ENCODE measurements at regions not wholly inside any gene's neighbourhood (a gene's known extent, or its start where the extent isn't known, plus 50 kb on each side); places are given as distances from the start of the nearest gene placed in this dataset.

DNA sequence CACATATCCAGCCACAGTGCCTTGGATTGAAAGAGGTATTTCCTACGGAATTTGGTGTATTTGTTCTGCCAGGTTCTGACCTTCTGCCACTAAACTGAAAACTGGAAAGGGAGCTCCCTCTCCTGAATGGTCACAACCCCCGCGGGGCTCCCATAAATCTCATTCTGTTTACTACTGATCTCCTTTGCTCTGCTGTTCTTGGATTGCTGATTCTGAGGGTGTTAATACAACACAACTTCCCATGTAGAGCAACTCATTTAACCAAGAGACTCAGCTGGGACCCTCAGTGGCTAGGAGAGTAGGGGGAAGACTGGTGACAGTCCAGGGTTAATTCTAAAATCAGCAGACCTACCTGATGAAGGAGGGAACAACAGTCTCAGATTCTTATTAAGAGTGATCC lies 662.9 kb downstream of the INHBA start:
- no peak for DNase-seq (ENCODE audit: low read depth in 2 of 2)

DNA sequence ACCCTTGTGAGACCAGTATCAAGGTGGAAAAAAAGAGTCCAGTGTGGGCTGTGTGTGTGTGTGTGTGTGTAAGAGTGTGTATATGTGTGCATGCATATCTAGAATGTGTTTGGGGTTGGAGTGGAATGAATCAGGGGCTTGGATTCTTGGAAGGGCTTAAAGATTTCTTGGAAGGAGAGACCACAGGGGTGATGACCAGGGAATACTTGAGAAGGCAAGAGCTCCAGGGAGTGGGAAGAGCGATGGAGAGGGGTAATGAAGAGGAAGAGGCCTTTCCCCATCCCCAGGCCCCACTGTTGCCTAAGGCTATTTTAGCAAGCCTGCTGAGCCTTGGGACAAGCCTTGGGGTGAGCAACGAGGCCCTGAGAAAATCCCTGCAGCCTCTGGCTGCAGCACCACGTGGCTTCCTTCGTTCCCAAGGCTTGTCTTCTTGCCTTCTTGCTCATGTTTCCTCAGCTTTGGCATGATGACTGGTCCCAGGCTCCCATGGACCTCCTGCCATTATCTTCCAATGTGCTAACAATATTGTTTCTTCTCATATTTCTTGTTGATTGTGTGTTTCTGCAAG lies 663.4 kb downstream of the INHBA start:
- DNase-seq (ENCODE audit: low read depth in 2 of 2) = no peak

DNA sequence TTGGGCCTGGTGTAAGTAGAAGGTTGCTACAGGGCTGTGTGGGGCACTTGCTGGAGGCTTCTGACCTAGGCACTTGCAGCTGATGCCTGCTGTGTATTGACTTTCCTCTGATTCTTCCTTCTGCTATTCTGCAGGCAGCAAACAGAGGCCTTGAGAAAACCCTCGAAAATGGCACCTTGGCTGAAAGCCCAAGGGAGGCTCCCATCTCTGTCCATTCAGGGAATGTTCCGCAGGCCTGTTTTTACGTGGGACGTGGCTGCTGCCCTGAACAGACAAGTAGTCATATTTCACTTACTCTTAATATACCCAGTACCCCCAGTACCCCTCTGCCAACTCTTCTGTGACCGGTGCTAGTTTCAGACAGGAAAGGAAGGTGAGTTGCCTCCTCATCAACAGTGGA lies 664.7 kb downstream of the INHBA start:
- DNase-seq (ENCODE audit: low read depth in 2 of 2) = no peak

DNA sequence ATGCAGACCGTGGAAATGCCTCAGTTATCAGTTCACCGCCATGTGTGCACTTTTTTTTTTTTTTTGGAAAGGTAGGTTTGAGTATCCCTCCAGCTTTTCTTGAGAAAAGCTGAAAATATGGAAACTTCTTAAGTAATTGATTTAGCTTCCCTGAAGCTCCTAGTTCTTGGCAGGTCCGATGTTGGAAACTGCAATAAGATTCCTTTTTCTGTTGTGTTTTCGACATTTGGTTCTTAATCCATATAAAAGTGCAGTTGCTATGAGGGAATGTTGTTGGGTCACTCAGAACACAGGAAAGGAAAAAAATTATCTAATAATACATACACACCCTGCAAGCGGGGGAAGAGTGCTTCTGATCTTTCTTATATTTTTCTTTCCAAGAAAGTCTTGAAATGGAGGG lies 665.2 kb downstream of the INHBA start:
- DNase-seq (ENCODE audit: low read depth in 2 of 2) = no peak

DNA sequence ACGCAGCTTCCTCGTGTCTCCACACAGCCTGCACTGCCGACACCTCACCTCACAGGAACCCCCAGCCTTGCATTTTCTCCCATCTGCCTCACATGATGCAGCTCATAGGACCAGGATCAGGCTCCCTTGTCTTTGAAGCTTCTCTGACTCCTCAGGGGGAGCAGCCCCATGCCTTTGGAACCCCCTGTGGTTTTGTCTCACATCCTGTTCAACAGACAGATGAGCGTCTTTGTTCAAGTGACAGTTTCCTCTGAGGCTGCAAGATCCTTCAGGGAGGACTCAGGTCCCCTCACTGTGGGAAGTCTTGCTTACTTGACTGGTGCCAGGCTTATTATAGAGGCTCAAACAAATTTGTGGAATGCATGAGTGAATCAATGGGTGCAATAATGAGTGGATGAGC lies 667.1 kb downstream of the INHBA start:
- no peak for DNase-seq (ENCODE audit: low read depth in 2 of 2)

DNA sequence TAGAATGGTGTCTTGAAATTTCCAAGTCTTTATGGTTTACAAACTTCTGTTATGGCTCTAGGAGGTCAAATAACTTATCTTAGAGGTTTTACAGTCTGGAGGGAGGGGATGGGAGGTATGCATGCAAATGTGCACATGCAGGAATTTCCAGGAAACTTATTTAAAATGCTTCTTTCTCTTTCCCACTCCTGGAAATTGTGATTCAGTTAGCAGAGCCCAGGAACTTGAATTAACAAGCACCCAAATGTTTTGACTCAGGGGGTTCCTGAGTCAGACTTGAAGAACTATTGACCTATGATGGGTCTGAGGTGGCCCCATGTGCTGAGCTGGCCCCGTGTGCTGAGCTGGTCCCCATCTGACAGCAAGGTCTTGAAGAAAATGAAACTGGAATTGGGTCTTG lies 669.4 kb downstream of the INHBA start:
- DNase-seq (ENCODE audit: low read depth in 2 of 2) = no peak

DNA sequence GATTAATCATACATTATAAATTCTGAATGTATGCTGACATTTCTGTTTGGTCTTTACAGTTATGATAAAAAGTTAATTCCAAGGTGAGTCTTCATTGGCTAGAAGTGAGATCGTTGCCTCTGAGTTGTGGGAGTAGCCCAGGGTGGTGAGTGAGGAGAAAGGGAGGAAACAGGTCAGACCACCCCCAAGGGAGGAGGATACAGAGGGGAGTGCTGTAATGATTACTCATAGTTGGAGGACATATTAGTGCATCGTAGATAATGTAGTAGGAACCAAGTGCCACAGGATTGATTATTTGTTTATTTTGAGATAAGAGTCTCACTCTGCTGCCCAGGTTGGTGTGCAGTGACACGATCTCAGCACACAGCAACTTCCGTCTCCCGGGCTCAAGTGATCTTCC lies 672.2 kb downstream of the INHBA start:
- DNase-seq (ENCODE audit: low read depth in 2 of 2) = no peak

DNA sequence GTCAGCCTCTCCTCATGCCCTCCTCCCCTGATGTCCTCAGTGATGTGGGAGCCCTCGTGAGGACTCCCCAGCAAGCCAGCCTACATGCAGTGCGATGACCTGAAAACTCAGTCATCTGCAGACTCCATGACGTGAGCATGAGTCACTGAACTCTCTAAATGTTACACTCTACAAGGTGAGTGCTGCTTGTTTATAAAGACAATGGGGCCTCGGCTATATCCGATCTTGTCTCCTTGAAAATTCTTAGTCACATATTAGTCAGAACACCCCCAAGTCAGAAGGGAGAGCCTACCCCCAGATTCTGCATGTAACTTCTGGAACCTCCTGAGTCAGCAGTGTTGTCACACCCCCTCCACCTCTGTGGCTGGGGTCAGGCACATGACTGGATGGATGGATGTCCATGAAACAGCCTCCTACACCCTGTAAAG lies 673.8 kb downstream of the INHBA start:
- DNase-seq (ENCODE audit: low read depth in 2 of 2) = no peak

DNA sequence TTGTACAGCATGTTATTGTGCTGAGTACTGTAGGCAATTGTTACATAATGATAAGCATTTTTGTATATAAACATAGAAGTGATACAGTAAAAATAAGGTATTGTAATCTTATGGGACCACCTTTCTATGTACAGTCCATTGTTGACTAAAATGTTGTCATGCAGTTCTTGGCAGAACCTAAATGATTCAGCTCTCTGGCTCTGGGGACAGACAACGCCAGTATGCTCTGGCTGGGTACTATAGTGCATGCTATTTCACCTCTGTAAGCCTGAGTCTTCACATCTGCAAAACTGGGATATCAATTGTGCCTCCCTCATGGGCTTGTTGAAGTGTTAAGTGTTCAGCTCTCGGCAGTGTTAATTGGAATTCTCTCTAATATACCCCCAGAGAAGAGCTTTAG lies 674.3 kb downstream of the INHBA start:
- DNase-seq (ENCODE audit: low read depth in 2 of 2) = no peak

DNA sequence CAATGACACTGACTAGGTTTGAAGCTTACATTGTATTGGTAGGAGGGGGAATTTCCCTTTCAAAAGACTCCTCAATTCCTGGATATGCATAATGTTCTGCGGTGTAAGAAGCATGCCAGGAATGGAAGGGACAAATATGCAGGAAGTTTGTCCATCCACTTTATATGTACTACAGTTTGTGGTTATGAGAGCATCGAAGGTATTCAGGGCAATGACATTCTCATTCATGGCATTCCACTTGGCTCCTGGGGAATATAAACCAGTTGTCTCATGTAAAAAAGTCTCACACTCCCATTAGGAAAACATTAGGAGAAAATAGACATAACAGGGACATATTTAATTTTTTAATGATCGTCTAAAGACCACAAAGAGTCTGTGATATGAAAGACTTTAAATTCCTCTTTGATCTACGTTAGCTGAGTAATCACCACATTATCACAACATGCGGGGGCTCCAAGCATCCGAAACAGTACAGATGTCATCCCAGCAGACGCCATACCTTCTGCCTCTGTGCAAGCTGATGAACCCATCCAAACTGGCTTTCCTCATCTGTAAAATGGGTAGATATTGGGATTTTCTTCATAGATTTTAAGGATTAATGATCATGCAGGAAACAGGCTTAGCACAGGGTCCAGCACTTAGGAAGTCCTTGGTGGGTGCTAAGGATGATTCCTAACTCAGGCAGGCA lies 675.3 kb downstream of the INHBA start:
- DNase-seq (ENCODE audit: low read depth in 2 of 2) = no peak

DNA sequence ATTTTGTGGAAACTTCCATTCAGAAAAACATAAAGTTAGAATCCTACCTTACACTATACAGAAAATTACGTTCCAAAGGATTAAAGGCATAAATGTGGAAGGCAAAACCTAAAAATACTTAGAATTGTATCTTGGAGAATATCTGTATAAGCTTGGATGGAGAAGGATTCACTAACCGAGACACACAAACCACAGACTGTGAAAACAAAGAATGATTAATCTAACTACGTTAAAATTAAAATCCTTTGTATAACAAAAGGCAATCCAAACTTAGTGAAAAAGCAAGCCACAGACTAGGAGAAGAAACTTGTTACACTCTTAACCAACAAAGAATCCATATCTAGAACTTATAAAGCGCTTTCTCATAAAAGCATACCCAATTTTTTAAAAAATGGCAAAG lies 678.8 kb downstream of the INHBA start:
- no peak for DNase-seq (ENCODE audit: low read depth in 2 of 2)

DNA sequence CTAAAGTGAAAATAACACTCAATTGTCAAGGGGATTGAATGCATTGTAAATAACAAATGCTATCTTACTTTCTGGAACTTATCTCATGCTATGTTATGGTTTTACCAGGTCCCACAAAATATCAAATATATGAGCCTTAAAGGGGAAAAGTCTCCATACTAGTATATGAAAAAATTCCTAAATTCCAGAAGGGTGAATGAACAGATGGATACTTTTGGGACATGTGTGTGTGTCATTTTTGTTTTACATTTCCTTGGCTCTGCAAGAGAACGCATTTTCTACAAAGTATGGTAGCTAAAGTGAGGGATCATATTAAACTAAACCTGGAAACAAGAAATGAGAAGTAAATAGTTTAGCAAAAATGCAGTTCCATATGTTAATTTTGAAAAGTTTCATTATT lies 682.8 kb downstream of the INHBA start:
- no peak for DNase-seq (ENCODE audit: low read depth in 2 of 2)

DNA sequence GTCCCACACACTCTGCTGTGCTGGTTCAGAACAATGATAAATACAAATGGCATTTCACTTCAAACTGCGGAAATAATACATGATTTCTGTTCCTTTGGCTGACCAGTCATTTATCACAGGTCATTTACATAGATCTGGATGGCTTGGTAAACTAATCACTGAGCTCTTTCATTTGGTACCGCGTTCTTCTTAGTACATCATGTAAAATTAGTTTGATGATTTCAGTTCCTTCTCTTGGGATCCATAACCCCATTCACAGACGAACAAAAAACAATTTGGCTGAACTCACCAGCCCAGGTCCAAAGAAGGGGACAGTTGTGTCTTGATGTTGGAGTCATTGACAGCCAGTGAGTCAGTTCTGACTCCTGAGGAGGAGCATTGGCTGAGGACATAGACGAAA lies 689.8 kb downstream of the INHBA start:
- DNase-seq (ENCODE audit: low read depth in 2 of 2) = no peak

DNA sequence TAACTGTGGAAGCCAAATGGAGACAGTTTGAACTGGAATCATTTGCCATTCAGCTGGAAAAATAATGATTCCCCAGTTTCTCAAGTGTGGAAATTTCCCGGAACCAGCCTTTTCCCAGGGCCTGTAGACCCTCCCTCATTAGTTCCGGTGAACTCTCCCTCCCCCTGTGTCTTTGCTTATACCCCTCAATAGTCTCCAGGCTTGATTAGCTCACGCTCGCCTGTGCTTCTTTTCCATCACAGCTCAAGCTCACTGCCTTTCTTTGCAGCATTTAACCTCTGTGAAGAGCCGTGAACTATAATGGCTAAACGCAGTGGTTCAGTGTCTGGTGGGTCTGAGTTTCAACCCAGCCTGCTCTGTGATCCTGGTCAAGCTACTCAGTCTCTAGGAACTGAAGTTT lies 690.8 kb downstream of the INHBA start:
- DNase-seq (ENCODE audit: low read depth in 2 of 2) = no peak

DNA sequence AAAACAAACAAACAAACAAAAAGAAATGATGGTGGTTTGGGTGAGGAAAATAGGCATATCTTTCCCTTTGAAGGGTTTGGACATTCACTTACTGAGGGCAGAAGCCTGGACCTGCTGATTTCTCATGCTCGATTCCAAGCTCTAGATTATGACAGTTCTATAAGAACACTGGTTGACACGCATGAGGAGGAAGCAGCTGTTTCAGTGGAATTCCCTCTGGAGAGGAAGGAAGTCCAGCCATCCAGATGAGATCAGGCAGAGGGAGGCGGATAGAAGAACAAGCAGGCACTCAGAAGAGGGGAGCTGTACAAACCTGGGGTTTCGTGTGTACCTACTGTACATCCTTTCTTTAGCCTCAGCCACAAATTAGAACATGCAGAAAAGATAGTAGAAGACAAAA lies 691.9 kb downstream of the INHBA start:
- DNase-seq (ENCODE audit: low read depth in 2 of 2) = no peak

DNA sequence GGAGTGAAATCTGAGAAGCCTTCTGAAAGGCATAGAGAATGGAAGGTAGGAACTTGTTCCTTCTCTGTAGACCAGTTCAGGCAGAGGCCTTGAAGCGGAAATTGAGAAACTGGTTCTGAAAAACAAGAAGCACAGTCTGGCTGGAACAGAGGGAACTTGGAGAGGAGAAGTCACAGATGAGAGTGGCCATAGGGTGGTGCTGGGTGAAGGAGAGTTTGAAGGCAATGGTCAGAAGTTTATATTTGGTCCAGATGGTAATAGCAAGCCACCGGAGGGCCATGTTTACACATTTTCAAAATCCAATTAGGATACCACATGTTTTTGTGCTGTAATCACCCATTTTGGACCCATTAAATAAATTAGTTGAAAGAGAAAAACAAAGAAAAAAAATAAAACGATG lies 692.5 kb downstream of the INHBA start:
- DNase-seq (ENCODE audit: low read depth in 2 of 2) = no peak

DNA sequence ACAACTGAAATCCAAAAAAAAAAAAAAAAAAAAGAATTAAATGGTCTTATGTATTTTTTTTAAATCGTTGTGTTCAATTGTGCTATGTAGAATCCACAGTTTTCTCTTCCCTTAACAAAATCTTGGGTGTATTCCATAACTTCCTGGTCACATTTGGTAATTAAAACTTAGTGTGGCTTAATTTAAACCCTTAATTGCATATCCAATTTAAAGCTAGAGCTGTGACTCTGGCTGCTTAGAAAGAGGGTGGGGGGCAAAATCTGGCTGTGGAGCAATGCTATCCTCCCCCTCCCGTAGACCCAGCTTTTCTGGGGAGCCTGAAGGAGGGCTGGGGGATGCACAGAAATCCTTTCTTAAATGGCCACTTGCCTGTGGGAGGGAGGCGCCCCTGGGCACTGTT lies 695.1 kb downstream of the INHBA start:
- DNase-seq (ENCODE audit: low read depth in 2 of 2) = no peak

DNA sequence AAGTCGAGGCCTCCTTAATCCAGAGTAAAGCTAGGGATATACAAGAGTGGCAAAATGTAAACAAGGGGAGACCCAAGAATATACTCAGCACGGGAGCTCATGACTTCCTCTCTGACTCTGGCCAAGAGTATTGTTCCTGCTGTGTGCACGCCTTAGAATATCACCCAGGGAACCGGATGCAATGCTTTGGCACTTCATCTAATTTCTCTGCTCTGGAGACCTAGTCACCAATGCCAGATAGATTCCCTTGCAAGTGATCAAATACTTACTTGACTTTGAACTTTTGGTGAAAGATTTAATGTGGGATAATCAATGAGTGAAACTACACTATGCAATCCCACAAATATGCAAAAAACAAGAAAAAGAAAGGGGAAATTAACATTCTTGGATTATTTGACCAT lies 695.5 kb downstream of the INHBA start:
- no peak for DNase-seq (ENCODE audit: low read depth in 2 of 2)

DNA sequence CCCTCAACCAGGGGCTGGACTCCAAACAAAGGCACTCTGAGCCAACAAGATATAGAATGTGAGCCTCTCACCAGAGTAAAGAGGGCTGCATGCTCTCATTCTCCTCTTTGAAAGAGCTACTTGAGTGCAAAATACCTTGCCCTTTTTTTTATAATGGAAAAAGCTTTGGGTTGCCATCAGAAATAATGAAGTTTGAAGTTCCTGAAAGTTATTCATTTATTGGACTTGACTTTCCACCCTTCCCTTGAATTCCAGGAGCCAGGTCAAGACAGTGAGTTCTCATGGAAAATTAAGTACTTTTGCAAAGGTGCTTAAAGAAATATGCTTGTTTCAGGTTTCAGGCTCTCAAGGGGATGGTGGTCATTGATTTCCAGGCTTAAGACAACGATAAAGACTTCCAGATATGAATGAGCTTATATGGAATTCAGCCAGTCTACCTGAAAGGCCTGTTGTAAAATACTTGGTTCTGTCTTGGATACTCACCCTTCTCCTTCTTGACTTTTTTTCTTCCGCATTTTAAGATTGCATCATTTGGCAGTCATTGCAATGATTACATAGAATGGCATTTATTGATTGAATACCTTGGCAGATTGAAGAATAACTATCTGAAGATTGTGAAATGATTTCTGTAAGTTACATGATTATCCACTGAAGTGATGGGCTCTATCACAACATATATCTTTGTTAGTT lies 696.4 kb downstream of the INHBA start:
- no peak for DNase-seq (ENCODE audit: low read depth in 2 of 2)

DNA sequence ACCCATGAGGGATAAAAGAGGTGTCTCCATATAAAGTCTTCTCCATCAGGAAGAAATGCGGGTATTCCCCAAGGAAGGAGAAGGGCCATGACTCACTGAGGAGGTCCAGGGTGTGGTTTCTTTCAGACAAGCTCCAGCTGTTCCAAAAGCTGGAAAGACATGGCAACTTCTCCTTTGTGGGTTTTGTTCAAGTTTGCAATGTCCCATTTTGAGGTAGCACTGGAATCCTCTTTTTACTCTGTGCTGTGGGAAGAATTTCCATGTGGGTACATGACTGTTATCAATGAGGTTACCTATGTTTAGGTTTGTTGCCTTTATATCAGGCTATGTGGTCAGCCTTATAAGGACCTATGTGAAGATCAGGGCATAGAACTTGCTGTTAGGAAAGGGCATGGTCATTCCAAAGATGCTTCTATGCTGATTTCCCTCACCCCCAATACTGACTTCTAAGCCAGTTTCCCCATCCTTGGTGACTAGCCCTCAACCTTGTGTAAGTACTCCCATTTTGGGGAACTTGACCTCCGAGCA lies 697.5 kb downstream of the INHBA start:
- no peak for DNase-seq (ENCODE audit: low read depth in 2 of 2)

DNA sequence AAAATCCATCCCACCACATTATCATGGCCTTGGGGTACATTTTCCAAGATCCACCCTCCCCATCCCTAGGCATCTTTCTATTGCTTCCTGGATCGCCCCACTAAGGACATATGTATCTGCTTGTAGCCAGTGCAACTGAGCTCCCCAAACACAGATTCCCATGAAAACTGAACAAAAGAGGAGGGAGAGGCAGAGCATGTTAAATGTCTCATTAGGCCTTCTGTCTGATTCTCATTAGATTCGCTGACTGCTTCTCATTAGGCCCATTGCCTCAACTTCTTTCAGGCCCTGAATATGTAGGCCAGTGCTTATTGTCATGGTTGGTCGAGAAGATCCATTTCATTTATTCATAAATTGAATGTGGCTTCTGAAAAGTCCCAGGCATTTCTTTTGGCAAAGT lies 698.9 kb downstream of the INHBA start:
- DNase-seq (ENCODE audit: low read depth in 2 of 2) = no peak

DNA sequence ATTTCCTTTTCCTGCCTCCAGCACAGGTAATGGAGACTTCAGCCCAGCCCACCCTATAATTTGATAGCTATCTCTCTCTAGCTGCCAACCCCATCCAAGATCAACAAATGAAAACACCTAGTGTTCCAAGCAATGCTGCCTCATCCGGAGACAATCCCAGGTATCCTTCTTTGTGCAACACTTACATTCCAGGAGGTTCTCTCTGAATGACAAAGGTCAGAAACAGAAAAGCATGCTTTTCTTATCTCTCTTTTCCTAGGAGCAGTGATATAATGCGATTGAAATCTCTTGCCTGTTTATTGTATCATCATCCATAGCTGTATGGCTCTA lies 699.3 kb downstream of the INHBA start:
- DNase-seq (ENCODE audit: low read depth in 2 of 2) = no peak
